ENCODE measurements at regions not wholly inside any gene's neighbourhood (a gene's known extent, or its start where the extent isn't known, plus 50 kb on each side); places are given as distances from the start of the nearest gene placed in this dataset.

DNA sequence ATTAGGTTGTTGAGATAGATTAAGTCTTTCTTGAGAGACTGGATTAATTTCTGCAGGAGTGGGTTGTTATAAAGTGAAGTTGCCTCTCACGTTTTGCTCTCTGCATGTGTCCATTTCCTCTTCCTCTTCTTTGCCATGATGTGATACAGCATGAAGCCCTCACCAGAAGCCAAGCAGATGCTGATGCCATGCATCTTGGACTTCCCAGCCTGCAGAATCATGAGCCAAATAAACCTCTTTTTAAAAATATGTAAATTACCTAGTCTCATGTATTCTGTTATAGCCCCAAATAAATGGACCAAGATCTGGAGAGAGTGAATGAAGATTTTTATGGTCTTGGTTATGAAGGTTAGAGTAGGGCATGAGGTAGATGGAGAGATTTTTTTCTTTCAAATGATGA lies 111.6 kb upstream of the MAN1A1 start:
- no peak overlapping the region for H3K27ac ChIP-seq (ENCODE audit: extremely low read depth, low read depth, low read length)
- ChIA-PET CTCF (no interaction called here), POLR2A (no interaction called here)
- no peaks in the 10 kb centered on the region for H3K36me3 ChIP-seq (ENCODE audit: control insufficient read depth in 2 of 2, insufficient read depth in 1 of 2, low read length in 2 of 2)
- H3K9me3 ChIP-seq (ENCODE audit: control insufficient read depth, insufficient read depth, low read depth, low read length), result no peaks in the 10 kb centered on the region
- TF ChIP-seq ZNF776 (tag by site-specific recombination; IDR thresholded peaks at IDR 0.05; ENCODE audit: borderline replicate concordance), result no peak
- no peak for TF ChIP-seq ZBTB8A (tag by site-specific recombination; IDR thresholded peaks at IDR 0.05)
- no peak for TF ChIP-seq GFI1B (tag by site-specific recombination; IDR thresholded peaks at IDR 0.05)
- TF ChIP-seq ZNF175 (tag by site-specific recombination; IDR thresholded peaks at IDR 0.05), result no peak
- TF ChIP-seq, protein P1, sequence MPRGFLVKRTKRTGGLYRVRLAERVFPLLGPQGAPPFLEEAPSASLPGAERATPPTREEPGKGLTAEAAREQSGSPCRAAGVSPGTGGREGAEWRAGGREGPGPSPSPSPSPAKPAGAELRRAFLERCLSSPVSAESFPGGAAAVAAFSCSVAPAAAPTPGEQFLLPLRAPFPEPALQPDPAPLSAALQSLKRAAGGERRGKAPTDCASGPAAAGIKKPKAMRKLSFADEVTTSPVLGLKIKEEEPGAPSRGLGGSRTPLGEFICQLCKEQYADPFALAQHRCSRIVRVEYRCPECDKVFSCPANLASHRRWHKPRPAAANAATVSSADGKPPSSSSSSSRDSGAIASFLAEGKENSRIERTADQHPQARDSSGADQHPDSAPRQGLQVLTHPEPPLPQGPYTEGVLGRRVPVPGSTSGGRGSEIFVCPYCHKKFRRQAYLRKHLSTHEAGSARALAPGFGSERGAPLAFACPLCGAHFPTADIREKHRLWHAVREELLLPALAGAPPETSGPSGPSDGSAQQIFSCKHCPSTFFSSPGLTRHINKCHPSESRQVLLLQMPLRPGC (tag by site-specific recombination; IDR thresholded peaks at IDR 0.05), result no peak
- TF ChIP-seq, protein P2, sequence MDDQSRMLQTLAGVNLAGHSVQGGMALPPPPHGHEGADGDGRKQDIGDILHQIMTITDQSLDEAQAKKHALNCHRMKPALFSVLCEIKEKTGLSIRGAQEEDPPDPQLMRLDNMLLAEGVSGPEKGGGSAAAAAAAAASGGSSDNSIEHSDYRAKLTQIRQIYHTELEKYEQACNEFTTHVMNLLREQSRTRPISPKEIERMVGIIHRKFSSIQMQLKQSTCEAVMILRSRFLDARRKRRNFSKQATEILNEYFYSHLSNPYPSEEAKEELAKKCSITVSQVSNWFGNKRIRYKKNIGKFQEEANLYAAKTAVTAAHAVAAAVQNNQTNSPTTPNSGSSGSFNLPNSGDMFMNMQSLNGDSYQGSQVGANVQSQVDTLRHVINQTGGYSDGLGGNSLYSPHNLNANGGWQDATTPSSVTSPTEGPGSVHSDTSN (CRISPR knock-in tag; IDR thresholded peaks at IDR 0.05), result no peak
- TF ChIP-seq ZNF138 (tag by site-specific recombination; IDR thresholded peaks at IDR 0.05; ENCODE audit: borderline replicate concordance), result no peak
- no peak for TF ChIP-seq ZNF561 (tag by site-specific recombination; IDR thresholded peaks at IDR 0.05; ENCODE audit: borderline replicate concordance)
- TF ChIP-seq HOXA7 (CRISPR knock-in tag; IDR thresholded peaks at IDR 0.05; ENCODE audit: borderline replicate concordance), result no peak
- TF ChIP-seq REPIN1 (tag by site-specific recombination; IDR thresholded peaks at IDR 0.05; ENCODE audit: low read depth), result no peak
- TF ChIP-seq SP2 (tag by site-specific recombination; IDR thresholded peaks at IDR 0.05), result no peak
- TF ChIP-seq, protein P3, sequence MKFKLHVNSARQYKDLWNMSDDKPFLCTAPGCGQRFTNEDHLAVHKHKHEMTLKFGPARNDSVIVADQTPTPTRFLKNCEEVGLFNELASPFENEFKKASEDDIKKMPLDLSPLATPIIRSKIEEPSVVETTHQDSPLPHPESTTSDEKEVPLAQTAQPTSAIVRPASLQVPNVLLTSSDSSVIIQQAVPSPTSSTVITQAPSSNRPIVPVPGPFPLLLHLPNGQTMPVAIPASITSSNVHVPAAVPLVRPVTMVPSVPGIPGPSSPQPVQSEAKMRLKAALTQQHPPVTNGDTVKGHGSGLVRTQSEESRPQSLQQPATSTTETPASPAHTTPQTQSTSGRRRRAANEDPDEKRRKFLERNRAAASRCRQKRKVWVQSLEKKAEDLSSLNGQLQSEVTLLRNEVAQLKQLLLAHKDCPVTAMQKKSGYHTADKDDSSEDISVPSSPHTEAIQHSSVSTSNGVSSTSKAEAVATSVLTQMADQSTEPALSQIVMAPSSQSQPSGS (tag by site-specific recombination; IDR thresholded peaks at IDR 0.05; ENCODE audit: low read depth), result no peak
- TF ChIP-seq, protein P4, sequence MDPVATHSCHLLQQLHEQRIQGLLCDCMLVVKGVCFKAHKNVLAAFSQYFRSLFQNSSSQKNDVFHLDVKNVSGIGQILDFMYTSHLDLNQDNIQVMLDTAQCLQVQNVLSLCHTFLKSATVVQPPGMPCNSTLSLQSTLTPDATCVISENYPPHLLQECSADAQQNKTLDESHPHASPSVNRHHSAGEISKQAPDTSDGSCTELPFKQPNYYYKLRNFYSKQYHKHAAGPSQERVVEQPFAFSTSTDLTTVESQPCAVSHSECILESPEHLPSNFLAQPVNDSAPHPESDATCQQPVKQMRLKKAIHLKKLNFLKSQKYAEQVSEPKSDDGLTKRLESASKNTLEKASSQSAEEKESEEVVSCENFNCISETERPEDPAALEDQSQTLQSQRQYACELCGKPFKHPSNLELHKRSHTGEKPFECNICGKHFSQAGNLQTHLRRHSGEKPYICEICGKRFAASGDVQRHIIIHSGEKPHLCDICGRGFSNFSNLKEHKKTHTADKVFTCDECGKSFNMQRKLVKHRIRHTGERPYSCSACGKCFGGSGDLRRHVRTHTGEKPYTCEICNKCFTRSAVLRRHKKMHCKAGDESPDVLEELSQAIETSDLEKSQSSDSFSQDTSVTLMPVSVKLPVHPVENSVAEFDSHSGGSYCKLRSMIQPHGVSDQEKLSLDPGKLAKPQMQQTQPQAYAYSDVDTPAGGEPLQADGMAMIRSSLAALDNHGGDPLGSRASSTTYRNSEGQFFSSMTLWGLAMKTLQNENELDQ (tag by site-specific recombination; IDR thresholded peaks at IDR 0.05; ENCODE audit: low read depth), result no peak
- TF ChIP-seq ZNF311 (tag by site-specific recombination; IDR thresholded peaks at IDR 0.05; ENCODE audit: borderline replicate concordance), result no peak
- no peak for TF ChIP-seq ZNF596 (tag by site-specific recombination; IDR thresholded peaks at IDR 0.05)
- no peak for TF ChIP-seq IKZF3 (tag by site-specific recombination; IDR thresholded peaks at IDR 0.05)
- TF ChIP-seq, protein P5, sequence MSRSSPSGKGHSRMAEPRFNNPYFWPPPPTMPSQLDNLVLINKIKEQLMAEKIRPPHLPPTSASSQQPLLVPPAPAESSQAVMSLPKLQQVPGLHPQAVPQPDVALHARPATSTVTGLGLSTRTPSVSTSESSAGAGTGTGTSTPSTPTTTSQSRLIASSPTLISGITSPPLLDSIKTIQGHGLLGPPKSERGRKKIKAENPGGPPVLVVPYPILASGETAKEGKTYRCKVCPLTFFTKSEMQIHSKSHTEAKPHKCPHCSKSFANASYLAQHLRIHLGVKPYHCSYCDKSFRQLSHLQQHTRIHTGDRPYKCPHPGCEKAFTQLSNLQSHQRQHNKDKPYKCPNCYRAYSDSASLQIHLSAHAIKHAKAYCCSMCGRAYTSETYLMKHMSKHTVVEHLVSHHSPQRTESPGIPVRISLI (tag by site-specific recombination; IDR thresholded peaks at IDR 0.05), result no peak
- no peaks in the 10 kb centered on the region for H3K4me1 ChIP-seq (ENCODE audit: control insufficient read depth, insufficient read depth, low read length)
- no peak overlapping the region for H3K4me3 ChIP-seq (ENCODE audit: low read depth, low read length)

Measured in HEK293 (cell line).